HL-60/S4 (cell line): ENCODE measurements at regions not wholly inside any gene's neighbourhood (a gene's known extent, or its start where the extent isn't known, plus 50 kb on each side); places are given as distances from the start of the nearest gene placed in this dataset.
"Not testable (repeated sequence)": the region's sequence is repeated elsewhere in the genome, so short reads cannot be mapped to it uniquely, and the experiment has no call there.

Source experiments
- in situ Hi-C: fragments of 300-500 bp; cut with MboI; formaldehyde crosslinking; loops from 2 replicates; pipeline ENCODE4 v1.14.3; 2022; ENCODE audit warnings: low sequenced_read_pairs

GRCh38 chr16:85202051-85202601 is 89.9 kb upstream of the CIBAR2 start:
- in situ Hi-C loops = no loop called here

- in situ Hi-C loops = no loop called here
Observed at GRCh38 chr16:85202631-85203461, 90.6 kb upstream of the CIBAR2 start.

- in situ Hi-C loops = no loop called here
Observed at GRCh38 chr16:85203462-85203813, 91.2 kb upstream of the CIBAR2 start.

GRCh38 chr16:85204242-85205010 is 92.2 kb upstream of the CIBAR2 start:
- in situ Hi-C loops = no loop called here

GRCh38 chr16:85205257-85205656 is 93.0 kb upstream of the CIBAR2 start:
- in situ Hi-C loops = not testable (repeated sequence)

- in situ Hi-C loops = no loop called here
Observed at GRCh38 chr16:85205747-85206471, 93.6 kb upstream of the CIBAR2 start.

- in situ Hi-C loops = no loop called here
Observed at GRCh38 chr16:85206472-85207356, 94.4 kb upstream of the CIBAR2 start.

- in situ Hi-C loops = no loop called here
Observed at GRCh38 chr16:85207357-85207921, 95.2 kb upstream of the CIBAR2 start.

GRCh38 chr16:85208181-85208580 is 95.9 kb upstream of the CIBAR2 start:
- in situ Hi-C loops = no loop called here

- in situ Hi-C loops = no loop called here
Observed at GRCh38 chr16:85208643-85209520, 96.6 kb upstream of the CIBAR2 start.

- in situ Hi-C loops = no loop called here
Observed at GRCh38 chr16:85209526-85210121, 97.4 kb upstream of the CIBAR2 start.

GRCh38 chr16:85210423-85211169 is 98.3 kb upstream of the CIBAR2 start:
- in situ Hi-C loops = no loop called here

- in situ Hi-C loops = no loop called here
Observed at GRCh38 chr16:85211271-85211801, 99.1 kb upstream of the CIBAR2 start.

GRCh38 chr16:85213926-85214675 is 101.8 kb upstream of the CIBAR2 start:
- in situ Hi-C loops = no loop called here

- in situ Hi-C loops = no loop called here
Observed at GRCh38 chr16:85215478-85216118, 103.3 kb upstream of the CIBAR2 start.
